HG03521 (cell line): ENCODE measurements at regions not wholly inside any gene's neighbourhood (a gene's known extent, or its start where the extent isn't known, plus 50 kb on each side); places are given as distances from the start of the nearest gene placed in this dataset.

Source experiments
- ATAC-seq: cut with Tn5 transposase; IDR thresholded peaks from one replicate; pipeline ENCODE4 v1.9.1; 2021; ENCODE audit warnings: mild to moderate bottlenecking, moderate library complexity; ENCODE audit not compliant: unreplicated experiment

GRCh38 chr10:113219446-113219845, 269.4 kb downstream of the TCF7L2 start:
- ATAC-seq, result no peak

- ATAC-seq, result no peak
Measured at GRCh38 chr10:113221756-113222168, 271.7 kb downstream of the TCF7L2 start.

GRCh38 chr10:113222207-113222606, 272.2 kb downstream of the TCF7L2 start:
- ATAC-seq, result no peak

GRCh38 chr10:113225364-113225763, 275.3 kb downstream of the TCF7L2 start:
- no peak for ATAC-seq

GRCh38 chr10:113225903-113226302, 275.9 kb downstream of the TCF7L2 start:
- ATAC-seq, result no peak

GRCh38 chr10:113226399-113226798, 276.4 kb downstream of the TCF7L2 start:
- ATAC-seq, result no peak

GRCh38 chr10:113226831-113227445, 276.9 kb downstream of the TCF7L2 start:
- ATAC-seq, result no peak

- ATAC-seq, result no peak
Measured at GRCh38 chr10:113228530-113228929, 278.5 kb downstream of the TCF7L2 start.

GRCh38 chr10:113230011-113230610, 280.1 kb downstream of the TCF7L2 start:
- ATAC-seq, result no peak

GRCh38 chr10:113232928-113233511, 283.0 kb downstream of the TCF7L2 start:
- ATAC-seq, result no peak

- no peak for ATAC-seq
Measured at GRCh38 chr10:113234481-113234880, 284.4 kb downstream of the TCF7L2 start.

- ATAC-seq, result no peak
Measured at GRCh38 chr10:113235508-113235907, 285.5 kb downstream of the TCF7L2 start.

- no peak for ATAC-seq
Measured at GRCh38 chr10:113236998-113237397, 287.0 kb downstream of the TCF7L2 start.

- ATAC-seq, result no peak
Measured at GRCh38 chr10:113239566-113240350, 289.7 kb downstream of the TCF7L2 start.

- ATAC-seq, result no peak
Measured at GRCh38 chr10:113240736-113241135, 290.7 kb downstream of the TCF7L2 start.

GRCh38 chr10:113241599-113242360, 291.7 kb downstream of the TCF7L2 start:
- no peak for ATAC-seq

GRCh38 chr10:113243311-113243710, 293.3 kb downstream of the TCF7L2 start:
- no peak for ATAC-seq

GRCh38 chr10:113244750-113245149, 294.7 kb downstream of the TCF7L2 start:
- no peak for ATAC-seq

GRCh38 chr10:113245286-113245685, 295.2 kb downstream of the TCF7L2 start:
- ATAC-seq, result no peak

GRCh38 chr10:113247050-113247449, 297.0 kb downstream of the TCF7L2 start:
- ATAC-seq, result no peak
